ENCODE measurements at regions not wholly inside any gene's neighbourhood (a gene's known extent, or its start where the extent isn't known, plus 50 kb on each side); places are given as distances from the start of the nearest gene placed in this dataset.
"Not testable (repeated sequence)": the region's sequence is repeated elsewhere in the genome, so short reads cannot be mapped to it uniquely, and the experiment has no call there.

- DNase-seq, result no peak
These were observed 319.1 kb upstream of the RGS6 start for GRCh38 chr14:71613168-71613567.

DNA sequence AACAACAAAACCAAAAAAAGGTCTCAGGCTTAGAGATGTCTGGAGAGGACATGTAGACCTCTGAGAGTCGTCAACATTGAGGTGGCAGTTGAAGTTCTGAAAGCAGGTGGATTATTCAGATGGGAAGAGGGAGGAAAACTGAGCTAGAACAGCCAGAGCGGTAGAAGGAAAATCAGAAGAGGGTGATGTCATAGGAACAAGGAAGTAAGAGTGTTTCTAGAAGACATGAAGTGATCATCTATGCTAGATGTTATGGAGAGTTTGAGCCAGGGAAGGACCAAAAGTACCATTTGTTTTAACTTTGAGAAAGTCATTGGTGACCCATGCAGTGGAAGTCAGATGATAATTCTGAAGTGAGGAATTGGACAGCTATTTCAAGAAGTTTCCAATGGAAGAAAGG lies 316.2 kb upstream of the RGS6 start:
- no peak for DNase-seq

DNA sequence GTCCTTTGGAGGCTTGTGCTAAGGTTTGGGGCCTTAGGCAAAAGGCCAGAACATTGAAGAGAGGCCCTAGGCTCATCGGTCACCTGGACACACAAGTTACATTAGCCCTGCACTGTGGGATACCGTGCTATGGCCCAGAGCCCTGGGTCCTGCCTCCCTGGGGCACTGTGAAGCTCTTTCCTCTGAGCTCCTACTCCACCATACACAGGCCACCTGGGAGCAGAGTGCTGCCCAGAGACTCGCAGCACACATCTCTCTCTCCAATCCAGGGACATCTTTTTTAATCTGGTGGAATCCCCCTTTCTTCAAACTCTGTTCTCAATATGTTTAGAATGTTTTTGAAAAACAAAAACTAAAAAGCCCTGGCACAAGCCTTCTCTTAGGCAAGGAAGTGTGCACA lies 314.2 kb upstream of the RGS6 start:
- DNase-seq, result no peak

GRCh38 chr14:71618716-71619115 lies 313.5 kb upstream of the RGS6 start:
- peak in 1 of 3 experiments; percentile 4 for DNase-seq

GRCh38 chr14:71619472-71619871 lies 312.8 kb upstream of the RGS6 start:
- DNase-seq, result no peak

- no peak for DNase-seq
These were observed 311.8 kb upstream of the RGS6 start for GRCh38 chr14:71620401-71620800.

- no peak for DNase-seq
These were observed 311.0 kb upstream of the RGS6 start for GRCh38 chr14:71621276-71621675.

GRCh38 chr14:71621980-71622605 lies 310.1 kb upstream of the RGS6 start:
- no peak for DNase-seq

DNA sequence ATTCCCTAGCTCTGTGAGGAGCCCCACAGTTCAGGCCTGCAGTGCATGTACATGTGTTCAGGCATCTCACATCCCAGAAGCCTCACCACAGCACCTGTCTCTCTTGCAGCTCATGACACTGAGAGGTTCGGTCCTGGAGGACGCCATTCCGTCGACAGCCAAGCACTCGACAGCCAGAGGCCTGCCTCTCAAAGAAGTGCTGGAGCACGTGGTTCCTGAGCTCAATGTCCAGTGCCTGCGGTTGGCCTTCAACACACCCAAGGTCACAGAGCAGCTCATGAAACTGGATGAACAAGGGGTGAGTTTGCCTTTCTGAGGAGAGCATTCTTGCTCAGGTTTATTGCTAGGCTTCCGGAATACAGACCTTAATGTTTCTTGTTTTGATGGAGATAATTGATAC lies 308.3 kb upstream of the RGS6 start:
- DNase-seq, result no peak

DNA sequence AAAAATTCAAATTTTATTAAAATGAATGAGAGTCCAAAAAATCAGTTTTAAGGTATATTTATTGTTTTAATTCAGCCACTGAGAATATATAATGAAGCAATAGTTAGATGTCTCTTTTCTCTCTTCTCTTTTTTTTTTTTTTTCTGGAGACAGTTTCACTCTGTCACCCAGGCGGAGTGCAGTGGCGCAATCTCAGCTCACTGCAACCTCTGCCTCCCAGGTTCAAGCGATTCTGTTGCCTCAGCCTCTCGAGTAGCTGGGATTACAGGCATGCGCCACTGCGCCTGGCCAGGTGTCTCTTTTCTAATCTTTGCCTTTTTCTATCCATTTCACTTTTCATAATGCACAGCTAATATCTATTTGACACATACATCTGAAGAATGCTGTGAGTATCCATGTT lies 307.1 kb upstream of the RGS6 start:
- no peak for DNase-seq

GRCh38 chr14:71625891-71626701 lies 306.1 kb upstream of the RGS6 start:
- no peak for DNase-seq

GRCh38 chr14:71628433-71628832 lies 303.8 kb upstream of the RGS6 start:
- peak in 1 of 3 experiments; percentile 27 for DNase-seq

DNA sequence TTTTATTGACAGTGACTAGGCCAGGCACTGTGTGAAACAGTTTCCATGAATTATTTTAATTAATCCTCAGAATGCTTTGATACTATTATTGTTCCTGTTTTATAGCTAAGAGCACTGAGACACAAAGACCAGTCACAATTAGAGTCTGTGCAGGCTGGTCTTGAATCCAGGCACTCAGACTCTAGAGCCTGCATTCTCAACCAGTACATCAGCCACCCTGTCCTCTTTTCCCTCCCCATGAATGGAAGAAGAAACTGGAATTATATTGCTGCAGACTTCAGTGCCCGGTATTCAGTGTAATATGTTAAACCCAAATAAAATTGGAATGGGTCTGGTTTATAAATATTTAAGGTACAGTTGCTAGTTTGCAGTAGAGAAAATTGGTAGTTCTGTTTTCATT lies 303.0 kb upstream of the RGS6 start:
- no peak for DNase-seq

DNA sequence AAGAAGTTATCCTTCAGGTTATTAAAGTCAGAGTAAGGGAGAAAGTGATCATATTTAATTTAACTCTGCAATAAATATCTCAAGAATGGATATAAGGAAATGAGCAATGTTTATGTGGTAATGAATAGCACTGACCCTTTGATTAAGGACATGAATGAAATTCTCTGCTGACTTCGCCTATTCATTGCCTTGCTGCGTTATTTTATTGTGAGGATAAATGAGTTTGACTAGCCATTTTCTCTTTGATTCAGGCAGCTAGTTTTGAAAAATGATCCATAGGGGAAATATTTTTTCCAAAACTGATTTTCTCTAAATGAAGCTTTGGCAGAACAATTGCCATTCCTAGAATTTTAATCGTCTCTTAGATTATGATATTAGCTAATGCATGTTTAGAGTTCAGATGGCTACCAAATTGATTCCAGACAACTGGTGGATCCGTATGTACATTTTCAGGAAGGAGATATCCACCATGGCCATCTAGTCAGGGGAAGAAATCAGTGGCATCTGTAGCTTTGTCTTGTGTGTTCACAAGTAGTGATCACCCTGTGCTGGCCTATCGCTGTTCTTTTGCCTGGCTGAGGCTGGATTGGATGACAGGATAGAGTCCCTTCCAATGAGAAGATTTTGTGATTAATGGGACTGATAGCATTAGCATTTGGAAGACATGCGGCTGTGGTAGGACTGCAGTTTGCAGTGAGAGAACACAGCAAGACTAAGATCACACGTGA lies 302.3 kb upstream of the RGS6 start:
- no peak for DNase-seq

DNA sequence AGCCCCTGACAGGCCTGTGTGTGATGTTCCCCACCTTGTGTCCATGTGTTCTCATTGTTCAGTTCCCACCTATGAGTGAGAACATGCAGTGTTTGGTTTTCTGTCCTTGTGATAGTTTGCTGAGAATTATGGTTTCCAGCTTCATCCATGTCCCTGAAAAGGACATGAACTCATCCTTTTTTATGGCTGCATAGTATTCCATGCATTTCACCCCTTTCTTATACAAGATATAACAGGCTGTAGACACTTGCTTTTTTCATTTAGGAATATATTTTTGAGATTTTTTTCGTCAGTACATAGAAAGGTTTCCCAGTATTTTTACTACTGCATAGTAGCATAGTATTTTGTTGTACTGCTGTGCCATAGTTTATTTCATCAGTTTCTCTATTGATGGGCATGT lies 301.2 kb upstream of the RGS6 start:
- DNase-seq, result not testable (repeated sequence)

DNA sequence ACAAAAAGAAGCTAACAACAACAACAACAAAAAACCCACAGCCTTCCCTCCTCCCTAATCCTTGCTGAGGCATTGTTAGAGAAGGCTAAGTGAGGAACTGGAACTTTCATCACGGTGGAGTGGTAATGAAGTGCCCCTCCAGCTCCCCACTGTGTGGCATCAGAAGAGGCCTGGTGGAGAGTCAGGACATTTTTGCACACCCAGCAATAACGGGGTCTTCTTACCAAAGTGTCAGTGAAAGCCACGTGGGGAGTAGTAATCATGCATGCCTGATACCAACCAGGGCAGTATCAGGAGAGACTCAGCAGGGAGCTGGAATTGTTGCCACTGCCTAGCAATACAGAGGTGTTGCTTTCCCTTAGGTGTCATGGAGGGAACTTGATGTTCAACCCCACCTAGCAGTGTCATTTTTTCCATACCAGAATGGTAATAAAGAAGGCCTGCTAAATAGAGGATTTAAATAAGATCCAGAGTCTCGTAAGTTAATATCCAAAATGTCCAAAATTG lies 299.7 kb upstream of the RGS6 start:
- no peak for DNase-seq

DNA sequence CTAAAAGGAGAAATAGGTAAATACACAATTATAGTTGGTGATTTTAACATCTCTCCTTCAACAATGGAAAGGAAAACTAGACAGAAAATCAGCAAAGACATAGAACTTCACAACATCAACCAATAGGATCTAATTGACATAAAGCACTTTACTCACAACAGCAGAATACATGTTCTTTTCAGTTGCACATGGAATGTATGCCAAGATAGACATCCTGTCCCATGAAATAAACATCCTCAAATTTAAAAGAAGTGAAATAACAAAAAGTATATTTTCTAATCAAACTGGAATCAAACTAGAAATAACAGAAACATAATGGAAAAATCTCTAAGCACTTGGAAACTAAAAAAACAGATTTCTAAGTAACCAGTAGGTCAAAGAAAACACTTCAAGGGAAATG lies 296.2 kb upstream of the RGS6 start:
- DNase-seq, result no peak

DNA sequence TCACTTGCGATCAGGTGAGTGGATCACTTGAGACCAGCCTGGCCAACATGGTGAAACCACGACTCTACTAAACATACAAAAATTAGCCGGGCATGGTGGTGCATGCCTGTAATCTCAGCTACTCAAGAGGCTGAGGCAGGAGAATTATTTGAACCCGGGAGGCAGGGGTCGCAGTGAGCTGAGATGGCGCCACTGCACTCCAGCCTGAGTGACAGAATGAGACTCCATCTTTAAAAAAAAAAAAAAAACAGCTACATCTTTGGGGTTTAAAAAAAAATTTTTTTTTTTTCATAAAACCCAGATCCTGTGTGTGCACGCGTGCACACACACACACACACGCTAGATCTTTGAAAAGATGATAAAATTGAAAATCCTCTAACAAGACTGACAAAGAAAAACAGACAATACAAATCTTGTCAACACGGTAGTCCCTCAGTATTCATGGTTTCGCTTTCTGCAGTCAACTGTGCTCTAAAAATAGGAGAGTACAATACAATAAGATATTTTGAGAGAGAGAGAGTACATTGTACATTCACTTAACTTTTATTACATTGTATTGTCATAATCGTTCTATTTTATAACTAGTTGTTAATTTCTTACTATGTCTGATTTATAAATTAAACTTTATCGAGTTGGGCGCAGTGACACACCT lies 295.3 kb upstream of the RGS6 start:
- DNase-seq, result no peak

- no peak for DNase-seq
These were observed 293.6 kb upstream of the RGS6 start for GRCh38 chr14:71638523-71639196.

- DNase-seq, result no peak
These were observed 289.5 kb upstream of the RGS6 start for GRCh38 chr14:71642715-71643114.

DNA sequence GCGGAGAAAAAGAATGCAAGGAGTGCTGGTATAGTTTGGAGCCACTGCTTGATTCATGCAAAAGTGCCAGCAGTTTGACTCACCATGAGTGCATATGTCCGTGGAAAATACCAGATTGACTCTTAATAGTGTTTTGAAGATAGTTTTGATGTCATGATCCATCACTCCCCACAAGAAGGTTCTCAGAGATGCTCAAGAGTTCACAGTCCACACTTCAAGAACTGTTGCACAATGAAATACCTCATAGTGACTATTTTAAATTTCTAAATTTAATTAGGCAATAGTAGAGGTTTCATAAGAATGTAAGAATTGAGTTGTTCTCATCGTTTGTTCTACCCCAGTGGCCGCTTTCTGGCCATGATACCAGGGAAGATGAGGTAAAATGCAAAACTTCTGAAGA lies 286.6 kb upstream of the RGS6 start:
- DNase-seq, result no peak

DNA sequence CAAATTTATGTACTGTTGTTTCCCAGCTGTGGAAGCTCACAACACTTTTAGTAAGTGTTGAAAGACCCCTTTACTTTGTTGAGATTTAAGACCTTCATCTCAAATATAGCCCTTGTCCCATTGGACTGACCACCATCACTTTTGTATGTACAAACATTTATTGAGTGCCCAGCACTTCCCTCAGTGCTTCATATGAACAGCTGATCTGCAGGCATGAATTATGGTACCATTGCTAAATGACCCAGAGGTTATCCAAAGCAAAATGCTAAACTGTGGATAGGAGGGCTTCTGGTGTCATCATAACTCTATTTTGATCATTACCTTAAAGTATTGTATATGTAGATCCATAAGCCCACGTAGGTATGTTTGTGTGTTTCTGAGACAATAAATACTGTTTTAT lies 285.7 kb upstream of the RGS6 start:
- no peak for DNase-seq
